AG04449 (cell line): ENCODE measurements at regions not wholly inside any gene's neighbourhood (a gene's known extent, or its start where the extent isn't known, plus 50 kb on each side); places are given as distances from the start of the nearest gene placed in this dataset.
"Not testable (repeated sequence)": the region's sequence is repeated elsewhere in the genome, so short reads cannot be mapped to it uniquely, and the experiment has no call there.

Experiments
- CTCF ChIA-PET: fragments of 350-600 bp; formaldehyde crosslinking; extraction: SDS; loops from one replicate; lab custom pipeline; 2021; ENCODE audit warnings: antibody characterized with exemption; lab: Yijun Ruan, JAX
- POLR2A ChIA-PET: fragments of 400-600, 350-600 bp; formaldehyde crosslinking; extraction: SDS; loops from one replicate; lab custom pipeline; 2020; ENCODE audit warnings: antibody characterized with exemption, inconsistent platforms; lab: Yijun Ruan, JAX
- DNase-seq: peaks from one replicate; pipeline ENCODE4 v3.0.0-alpha.2; 2010; ENCODE audit warnings: low read depth, low spot score
- H3K4me3 ChIP-seq: 2 replicates; pipeline ENCODE4 v1.5.1; 2011; ENCODE audit warnings: low read depth, mild to moderate bottlenecking, control low read depth, low read length
- TF ChIP-seq, protein P1 (sequence below): IDR thresholded peaks from one replicate; pipeline ENCODE4 v1.5.1; 2011; ENCODE audit warnings: mild to moderate bottlenecking, moderate library complexity, low read length, control low read depth, inconsistent platforms; ENCODE audit not compliant: insufficient read depth; ENCODE audit errors: missing control alignments

DNA sequence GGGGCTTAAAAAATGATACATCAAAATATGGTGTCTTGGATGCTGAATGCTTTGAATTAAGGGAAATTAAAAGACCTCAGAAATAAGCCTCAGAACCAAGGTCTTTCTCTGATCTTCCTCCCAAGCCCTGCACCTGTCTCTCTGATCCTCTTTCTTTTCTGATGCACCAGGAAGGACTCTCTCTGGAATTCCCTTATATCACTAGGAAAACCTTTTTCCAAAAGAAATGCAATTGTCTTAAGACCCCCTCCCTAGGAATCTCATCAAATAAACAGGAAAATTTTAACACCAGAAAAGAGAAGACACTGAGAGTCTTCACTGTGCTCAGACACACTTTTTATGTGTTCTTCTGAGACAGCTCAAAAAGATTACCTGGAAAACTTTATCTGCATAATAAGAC is 159.5 kb upstream of the PTBP2 start:
- POLR2A ChIA-PET, result no interaction called here
- H3K4me3 ChIP-seq, result no peak overlapping the region
- CTCF ChIA-PET, result interaction anchor here (1.5 kb wide), 1 partner anchor 326 kb away, joined by 5 read pairs; no protein-coding TSS in a partner anchor
- TF ChIP-seq, protein P1, sequence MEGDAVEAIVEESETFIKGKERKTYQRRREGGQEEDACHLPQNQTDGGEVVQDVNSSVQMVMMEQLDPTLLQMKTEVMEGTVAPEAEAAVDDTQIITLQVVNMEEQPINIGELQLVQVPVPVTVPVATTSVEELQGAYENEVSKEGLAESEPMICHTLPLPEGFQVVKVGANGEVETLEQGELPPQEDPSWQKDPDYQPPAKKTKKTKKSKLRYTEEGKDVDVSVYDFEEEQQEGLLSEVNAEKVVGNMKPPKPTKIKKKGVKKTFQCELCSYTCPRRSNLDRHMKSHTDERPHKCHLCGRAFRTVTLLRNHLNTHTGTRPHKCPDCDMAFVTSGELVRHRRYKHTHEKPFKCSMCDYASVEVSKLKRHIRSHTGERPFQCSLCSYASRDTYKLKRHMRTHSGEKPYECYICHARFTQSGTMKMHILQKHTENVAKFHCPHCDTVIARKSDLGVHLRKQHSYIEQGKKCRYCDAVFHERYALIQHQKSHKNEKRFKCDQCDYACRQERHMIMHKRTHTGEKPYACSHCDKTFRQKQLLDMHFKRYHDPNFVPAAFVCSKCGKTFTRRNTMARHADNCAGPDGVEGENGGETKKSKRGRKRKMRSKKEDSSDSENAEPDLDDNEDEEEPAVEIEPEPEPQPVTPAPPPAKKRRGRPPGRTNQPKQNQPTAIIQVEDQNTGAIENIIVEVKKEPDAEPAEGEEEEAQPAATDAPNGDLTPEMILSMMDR, result no peak
- DNase-seq, result no peak

DNA sequence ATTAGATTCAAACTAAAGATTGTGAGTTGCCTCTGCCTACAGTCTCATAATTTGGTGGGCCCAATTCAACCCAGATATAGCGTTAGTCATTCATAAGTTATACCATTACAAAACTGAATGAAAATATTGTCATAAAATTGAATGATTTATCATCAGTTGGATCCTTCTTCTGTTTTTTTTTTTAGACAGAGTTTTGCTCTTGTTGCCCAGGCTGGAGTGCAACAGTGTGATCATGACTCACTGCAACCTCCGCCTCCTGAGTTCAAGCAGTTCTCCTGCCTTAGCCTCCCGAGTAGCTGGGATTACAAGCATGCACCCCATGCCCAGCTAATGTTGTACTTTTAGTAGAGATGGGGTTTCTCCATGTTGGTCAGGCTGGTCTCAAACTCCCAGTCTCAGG is 157.2 kb upstream of the PTBP2 start:
- DNase-seq, H3K4me3 ChIP-seq, POLR2A ChIA-PET: not testable (repeated sequence)
- CTCF ChIA-PET, result interaction anchor here (0.6 kb wide), 1 partner anchor 28 kb away, joined by 5 read pairs; no protein-coding TSS in a partner anchor

DNA sequence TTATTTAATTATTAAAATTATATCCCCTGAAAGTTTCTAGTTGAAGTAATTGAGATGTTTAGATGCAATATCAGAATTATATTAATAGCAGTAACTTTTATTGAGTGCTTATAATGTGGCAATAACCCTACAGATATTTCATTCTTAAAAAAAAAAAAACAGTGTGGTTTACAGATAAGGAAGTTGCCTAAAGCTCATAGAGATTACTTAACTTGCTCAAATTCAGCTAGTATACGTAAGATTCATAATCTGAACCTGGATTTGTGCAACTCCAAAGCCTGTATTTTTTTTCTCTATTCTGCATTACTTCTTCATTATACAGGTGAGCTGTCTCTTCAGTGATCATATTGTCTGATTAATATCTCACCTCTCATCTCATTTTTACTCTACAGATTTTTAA is 156.0 kb upstream of the PTBP2 start:
- TF ChIP-seq, protein P1, result no peak
- DNase-seq, result no peak
- CTCF ChIA-PET, result no interaction called here
- H3K4me3 ChIP-seq, result no peak overlapping the region
- POLR2A ChIA-PET, result no interaction called here

DNA sequence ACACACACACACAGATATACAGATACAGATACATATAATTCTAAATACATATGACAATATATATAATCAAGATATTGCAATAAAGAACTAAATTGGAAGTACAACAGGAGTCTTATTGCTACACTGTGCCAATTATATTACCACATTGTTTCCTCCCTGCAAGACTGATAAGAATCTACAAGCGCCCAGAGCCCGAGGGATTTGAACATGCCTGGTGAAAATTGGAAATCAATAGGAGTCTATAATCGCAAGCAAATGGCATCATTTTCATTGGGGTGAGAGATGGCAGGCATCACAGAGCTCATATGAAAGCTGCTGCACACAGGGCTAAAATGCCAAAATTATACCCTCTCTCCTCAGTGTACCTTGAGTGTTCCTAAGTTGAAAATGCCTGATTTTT is 152.9 kb upstream of the PTBP2 start:
- TF ChIP-seq, protein P1, result no peak
- H3K4me3 ChIP-seq, result no peak overlapping the region
- CTCF ChIA-PET, result no interaction called here
- POLR2A ChIA-PET, result no interaction called here
- no peak for DNase-seq

DNA sequence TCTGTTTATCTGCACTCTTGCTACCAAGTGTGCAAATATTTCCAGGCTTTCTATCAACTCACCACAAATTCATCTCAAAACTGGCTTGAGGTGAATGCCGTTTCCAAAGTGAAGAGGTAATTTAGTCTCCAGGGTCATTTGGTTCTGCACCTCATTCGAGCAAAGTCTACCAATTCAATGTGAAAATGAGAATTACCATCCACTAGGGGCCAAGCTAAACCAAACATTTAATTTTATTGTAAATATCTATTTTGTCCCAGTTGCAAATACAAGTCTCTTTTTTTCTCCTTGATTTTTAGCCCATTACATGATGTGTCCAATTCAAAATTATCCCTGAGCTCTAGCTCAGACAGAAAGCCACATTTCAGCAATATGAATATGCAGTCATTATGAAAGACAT is 152.3 kb upstream of the PTBP2 start:
- TF ChIP-seq, protein P1, result no peak
- ChIA-PET POLR2A (no interaction called here), CTCF (no interaction called here)
- no peak for DNase-seq
- H3K4me3 ChIP-seq, result no peak overlapping the region

DNA sequence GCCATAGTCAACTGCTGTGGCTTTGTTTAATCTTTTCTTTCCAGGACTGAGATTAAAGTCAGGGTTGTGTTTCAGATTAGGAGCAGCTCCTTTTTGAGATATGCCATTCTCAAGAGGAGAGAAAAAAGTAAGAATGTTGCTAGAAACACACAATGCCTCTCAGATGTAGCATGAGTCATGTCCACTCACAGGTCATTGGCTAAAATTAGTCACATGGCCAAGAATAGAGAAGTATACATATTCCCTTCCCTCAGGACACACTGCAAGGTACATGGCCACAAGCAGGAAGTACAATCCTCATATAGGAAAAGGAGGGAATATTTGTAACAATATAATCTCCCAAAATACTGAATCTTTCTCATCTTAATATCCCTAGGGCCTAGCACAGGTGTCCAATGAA is 141.9 kb upstream of the PTBP2 start:
- DNase-seq, result no peak
- POLR2A ChIA-PET, result no interaction called here

DNA sequence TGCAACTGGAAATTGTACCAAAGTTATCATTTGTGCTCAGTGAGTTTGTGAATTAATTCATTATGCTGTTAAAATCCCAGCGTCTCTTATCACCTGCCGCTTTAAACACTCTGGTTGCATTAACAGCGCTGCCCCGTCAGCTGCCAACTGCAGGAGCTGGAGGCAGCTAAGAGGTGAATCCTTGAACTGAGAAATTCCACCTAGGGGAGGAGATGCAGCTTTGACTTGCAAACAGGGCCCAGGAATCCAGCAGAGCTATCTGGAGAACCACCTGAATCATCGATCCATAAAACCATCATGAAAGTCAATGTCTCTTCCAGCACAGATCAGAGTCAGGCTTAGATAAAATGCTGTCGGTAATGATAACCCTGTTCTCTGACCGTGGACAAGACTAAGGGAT is 140.7 kb upstream of the PTBP2 start:
- H3K4me3 ChIP-seq, result no peak overlapping the region
- DNase-seq, result no peak
- POLR2A ChIA-PET, result no interaction called here
- TF ChIP-seq, protein P1, result no peak
- CTCF ChIA-PET, result no interaction called here

More for the DNA sequence above, 141.9 kb upstream of the PTBP2 start:
- CTCF ChIA-PET, result no interaction called here
- TF ChIP-seq, protein P1, result no peak
- no peak overlapping the region for H3K4me3 ChIP-seq
